ENCODE measurements at regions not wholly inside any gene's neighbourhood (a gene's known extent, or its start where the extent isn't known, plus 50 kb on each side); places are given as distances from the start of the nearest gene placed in this dataset.
A peak's percentile ranks its signal among the peaks of the same experiment; 100 is the strongest.
"Not testable (repeated sequence)": the region's sequence is repeated elsewhere in the genome, so short reads cannot be mapped to it uniquely, and the experiment has no call there.

DNA sequence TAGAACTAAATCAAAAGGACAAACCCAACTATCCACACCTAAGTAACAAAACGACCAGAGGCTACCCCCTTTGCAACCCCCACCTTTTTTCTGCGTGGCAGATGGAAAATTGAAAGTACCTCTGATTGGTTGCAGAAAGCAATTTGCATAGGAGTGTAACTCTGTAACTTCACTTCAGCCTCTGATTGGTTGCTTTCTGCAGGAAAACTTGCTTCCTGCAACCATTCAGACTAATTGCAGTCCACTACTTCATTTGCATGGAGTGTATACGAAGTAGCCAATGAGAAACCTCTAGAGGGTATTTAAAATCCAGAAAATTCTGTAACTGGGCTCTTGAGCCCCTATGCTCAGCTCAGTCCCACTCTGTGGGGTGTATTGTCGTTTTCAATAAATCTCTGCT is 129.1 kb upstream of the OLIG3 start:
- DNase-seq (ENCODE audit: low spot score), result no peak

GRCh38 chr6:137625100-137625661 is 131.0 kb upstream of the OLIG3 start:
- no peak for DNase-seq (ENCODE audit: low spot score)

DNA sequence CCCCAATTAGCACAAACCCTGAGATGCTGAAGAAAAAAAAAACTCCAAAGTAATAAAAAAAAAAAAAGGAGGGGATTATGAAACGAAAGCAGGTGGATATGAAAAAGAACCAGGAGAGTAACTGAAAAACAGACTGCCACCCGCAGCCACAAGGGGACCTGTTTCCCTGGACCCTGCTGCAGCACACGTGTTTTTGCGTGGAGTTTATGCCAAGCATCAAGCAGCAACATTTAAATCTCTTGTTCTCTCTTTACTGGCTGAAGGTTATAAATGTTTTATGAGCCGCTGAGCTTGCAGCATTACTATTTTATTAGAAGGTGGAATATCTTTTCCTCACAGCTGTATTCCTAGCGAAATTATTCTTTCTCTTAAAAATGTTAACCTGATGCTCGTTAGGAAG is 131.6 kb upstream of the OLIG3 start:
- DNase-seq (ENCODE audit: low spot score), result no peak

GRCh38 chr6:137630666-137631065 is 136.5 kb upstream of the OLIG3 start:
- DNase-seq (ENCODE audit: low spot score), result no peak

GRCh38 chr6:137631323-137631722 is 137.1 kb upstream of the OLIG3 start:
- no peak for DNase-seq (ENCODE audit: low spot score)

DNA sequence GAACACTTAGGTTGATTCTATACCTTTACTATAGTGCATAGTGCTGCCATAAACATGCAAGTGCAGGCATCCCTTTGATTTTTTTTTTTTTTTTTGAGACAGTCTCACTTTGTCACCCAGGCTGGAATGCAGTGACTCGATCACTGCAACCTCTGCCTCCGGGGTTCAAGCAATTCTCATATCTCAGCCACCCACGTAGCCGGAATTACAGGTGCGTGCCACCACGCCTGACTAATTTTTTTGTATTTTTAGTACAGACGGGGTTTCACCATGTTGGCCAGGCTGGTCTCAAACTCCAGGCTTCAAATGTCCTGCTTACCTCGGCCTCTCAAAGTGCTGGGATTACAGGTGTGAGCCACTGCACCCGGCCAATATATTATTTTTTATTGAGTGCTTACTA is 140.0 kb upstream of the OLIG3 start:
- not testable (repeated sequence) for DNase-seq (ENCODE audit: low spot score)

DNA sequence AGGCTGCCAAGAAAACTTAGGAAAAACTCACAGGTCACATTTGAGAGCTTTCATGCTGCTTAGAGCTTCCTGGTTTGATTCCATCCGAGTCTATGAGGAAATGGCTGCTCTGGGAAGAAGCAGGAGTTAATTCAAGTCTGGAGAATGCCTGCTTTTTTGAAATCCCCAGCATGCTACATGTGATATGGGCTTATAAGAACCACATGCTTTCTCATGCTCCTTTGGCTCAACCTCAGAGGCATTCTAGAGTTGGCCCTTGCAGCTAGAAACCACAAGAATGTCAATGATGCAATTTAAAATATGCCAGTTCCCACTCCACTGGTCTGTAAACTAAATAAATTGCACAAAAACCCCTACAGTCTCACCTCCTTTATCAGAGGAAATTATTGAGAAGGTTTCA is 142.9 kb upstream of the OLIG3 start:
- DNase-seq (ENCODE audit: low spot score), result no peak

GRCh38 chr6:137638926-137639706 is 144.9 kb upstream of the OLIG3 start:
- peak; percentile 28 for DNase-seq (ENCODE audit: low spot score)

DNA sequence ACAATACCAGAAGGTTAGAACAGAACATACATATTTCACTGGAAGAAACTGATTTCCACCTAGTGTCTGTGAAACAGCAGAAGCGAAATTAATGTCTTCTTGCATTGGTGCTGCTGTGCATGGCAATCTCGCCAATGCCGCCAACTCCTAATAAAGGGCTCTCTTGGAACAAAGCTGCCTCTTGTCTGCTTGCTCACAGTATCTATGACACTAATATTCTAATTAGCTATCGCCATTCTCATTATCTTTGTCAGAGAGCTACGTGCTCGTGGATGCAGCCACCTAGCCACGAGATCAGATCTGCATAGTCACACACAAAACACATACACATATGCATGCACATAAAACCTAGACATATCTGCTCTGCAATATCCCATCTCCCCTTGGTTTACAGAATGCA is 145.9 kb upstream of the OLIG3 start:
- no peak for DNase-seq (ENCODE audit: low spot score)

DNA sequence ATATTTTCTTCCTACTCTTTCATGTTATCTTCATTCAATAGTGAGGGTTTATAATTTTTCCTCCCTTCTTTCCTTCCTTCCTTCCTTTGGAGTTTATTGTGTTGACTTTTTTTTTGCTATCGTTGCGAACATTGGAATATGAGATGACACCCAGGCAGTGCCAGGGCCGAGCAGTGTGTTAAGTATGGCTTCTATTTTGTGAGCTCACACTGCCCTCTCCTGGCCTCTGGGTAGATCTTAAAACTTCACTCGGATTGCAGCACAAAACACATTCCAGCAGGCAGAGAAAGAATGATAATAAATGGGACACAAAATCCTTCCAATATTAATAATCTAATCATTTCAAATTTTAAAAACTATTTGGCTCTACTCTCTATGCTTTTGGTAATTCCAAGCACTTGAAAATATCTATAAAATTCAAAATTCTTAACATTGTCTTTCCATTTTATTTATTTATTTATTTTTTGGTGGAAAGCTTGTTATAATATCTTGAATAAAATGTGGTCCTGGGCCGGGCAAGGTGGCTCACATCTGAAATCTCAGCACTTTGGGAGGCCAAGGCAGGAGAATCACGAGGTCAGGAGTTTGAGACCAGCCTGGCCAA is 147.4 kb upstream of the OLIG3 start:
- peak; percentile 72 for DNase-seq (ENCODE audit: low spot score)

- not testable (repeated sequence) for DNase-seq (ENCODE audit: low spot score)
These were observed 149.0 kb upstream of the OLIG3 start for GRCh38 chr6:137643210-137643609.

- DNase-seq (ENCODE audit: low spot score), result not testable (repeated sequence)
These were observed 149.4 kb upstream of the OLIG3 start for GRCh38 chr6:137643644-137644043.

DNA sequence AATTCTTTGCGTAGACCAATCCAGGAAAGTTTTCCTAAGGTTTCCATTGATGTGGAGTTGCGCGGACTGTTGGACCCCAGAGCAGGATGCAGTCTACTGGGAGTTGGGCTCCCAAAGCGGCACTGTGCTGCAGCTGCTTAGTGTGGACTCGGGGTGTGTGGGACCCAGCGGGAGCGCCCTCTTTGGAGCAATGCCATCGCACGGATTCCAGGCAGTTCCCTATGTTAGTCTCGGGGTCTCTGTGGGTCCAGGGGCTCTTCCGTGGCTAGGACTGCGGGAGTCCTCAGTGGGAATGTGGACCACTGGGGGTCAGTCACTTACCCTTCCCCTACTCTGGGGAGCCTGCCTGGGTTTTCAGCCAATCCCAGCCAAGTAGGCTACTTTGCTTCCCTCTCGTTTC is 151.7 kb upstream of the OLIG3 start:
- no peak for DNase-seq (ENCODE audit: low spot score)

GRCh38 chr6:137646484-137646883 is 152.3 kb upstream of the OLIG3 start:
- DNase-seq (ENCODE audit: low spot score), result no peak

- DNase-seq (ENCODE audit: low spot score), result no peak
These were observed 153.7 kb upstream of the OLIG3 start for GRCh38 chr6:137647762-137648447.

DNA sequence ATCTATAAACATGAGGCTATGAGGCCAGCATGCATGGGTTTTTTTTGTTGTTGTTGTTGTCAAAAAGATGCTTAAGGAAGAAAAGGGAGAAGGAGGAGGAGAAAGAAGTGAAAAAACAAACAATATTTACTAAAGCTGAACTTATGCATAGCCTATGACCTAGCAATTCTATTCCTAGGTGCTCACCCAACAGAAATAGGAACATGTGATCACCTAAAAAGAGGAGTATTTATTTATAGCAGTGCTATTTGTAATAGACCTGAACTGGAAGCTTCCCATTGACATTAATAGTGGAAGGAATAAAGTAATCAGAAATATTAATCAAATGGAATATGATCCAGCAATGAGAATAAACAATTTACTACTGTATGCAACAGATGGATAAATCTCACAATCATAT is 156.5 kb upstream of the OLIG3 start:
- DNase-seq (ENCODE audit: low spot score), result no peak

GRCh38 chr6:137651178-137651577 is 157.0 kb upstream of the OLIG3 start:
- no peak for DNase-seq (ENCODE audit: low spot score)

- DNase-seq (ENCODE audit: low spot score), result no peak
These were observed 157.6 kb upstream of the OLIG3 start for GRCh38 chr6:137651591-137652335.

DNA sequence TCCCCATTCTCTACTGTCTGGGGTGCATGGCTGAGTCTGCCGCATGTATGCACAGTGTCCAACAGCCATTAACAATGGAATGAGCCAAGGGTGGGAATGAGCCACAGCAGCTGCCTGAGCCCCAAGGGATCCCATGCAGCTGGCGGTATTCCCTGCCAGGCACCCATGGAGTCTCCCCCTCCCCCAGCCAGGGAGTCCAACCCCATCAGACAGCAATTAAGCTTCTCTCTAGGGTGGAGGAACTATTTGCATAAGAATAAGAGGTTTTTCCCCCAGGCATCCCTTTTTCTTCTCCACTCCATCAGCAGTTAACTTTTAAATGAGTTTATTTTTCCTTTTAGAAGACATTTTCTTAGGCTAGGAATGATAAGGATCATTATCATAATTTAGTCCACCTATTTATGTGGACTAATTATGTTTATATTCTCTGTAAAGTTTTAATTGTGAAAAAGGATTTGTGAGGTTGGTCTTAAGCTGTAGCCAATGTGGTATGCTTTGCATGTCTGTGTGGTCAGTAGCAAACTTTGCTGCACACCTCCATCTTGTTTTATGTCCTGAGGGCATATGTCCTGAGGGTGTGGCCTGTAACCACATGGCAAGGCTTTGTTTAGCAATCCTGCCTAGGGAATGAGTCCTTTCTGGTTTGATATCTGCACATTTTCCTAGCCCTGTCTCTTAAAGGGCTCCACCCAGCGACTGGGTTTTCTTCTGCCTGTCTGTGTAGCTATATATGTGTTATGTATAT is 158.9 kb upstream of the OLIG3 start:
- no peak for DNase-seq (ENCODE audit: low spot score)

DNA sequence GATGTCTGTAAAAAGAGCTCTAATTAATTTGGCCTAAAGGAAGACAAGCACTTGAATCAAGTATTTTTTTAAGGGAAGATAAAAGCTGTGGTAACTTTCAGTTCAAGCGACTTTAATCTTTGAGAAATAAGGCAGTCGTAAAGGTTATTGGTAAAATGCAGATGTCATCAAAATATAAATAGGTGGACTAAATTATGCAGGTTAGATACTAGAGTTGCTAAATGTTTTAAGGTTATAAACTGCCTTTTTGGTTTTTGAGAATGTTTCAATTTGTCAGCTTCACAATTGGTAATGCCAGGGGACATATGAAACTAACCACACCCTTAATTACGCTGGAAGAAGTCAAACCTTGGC is 159.5 kb upstream of the OLIG3 start:
- no peak for DNase-seq (ENCODE audit: low spot score)

- no peak for DNase-seq (ENCODE audit: low spot score)
These were observed 160.3 kb upstream of the OLIG3 start for GRCh38 chr6:137654365-137654981.

All from CD4-positive, alpha-beta T cell treated with Interleukin-15 for 4 hours (primary cell).